HG03064 (cell line): ENCODE measurements at regions not wholly inside any gene's neighbourhood (a gene's known extent, or its start where the extent isn't known, plus 50 kb on each side); places are given as distances from the start of the nearest gene placed in this dataset.
"Not testable (repeated sequence)": the region's sequence is repeated elsewhere in the genome, so short reads cannot be mapped to it uniquely, and the experiment has no call there.

ENCODE experiments used
- ATAC-seq: cut with Tn5 transposase; IDR thresholded peaks from one replicate; pipeline ENCODE4 v1.9.1; 2021; ENCODE audit warnings: low read depth; ENCODE audit not compliant: unreplicated experiment

DNA sequence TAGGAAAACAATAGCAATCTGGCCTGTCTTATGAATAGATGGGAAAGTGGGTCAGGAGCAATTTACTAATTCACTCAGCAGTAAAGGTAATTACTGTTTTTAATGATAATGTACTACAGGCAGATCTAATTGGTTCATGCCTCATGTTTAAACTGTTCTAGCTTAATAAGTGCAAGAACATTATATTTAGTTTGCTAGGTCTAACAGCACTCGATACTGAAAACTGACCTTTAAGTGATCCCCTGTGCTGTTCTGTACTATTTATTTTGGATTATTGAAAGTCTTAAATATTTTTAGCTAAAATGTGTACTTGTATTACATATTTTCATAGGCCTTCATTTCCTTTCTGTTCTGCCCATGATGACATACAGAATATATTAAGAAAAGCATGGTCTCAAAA, 998.0 kb upstream of the GJE1 start:
- no peak for ATAC-seq

DNA sequence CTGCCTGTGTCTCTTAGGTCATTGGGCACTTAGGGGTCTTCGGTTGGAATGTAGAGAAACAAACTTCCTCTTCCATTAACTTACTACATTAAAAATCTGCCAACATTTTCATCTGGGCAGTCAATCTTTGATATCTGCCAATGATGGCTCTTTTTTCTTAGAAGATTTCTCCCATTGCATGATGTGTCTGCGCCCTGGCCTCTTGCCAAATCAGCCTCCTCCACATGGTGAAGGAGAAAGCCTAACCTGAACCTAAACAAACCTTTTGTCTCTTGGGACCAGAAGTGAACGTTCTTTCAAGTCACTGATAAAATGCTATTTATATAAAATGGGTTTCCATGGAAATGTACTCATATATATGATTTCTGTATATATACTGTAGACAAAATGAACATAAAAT, 998.9 kb upstream of the GJE1 start:
- ATAC-seq: no peak

DNA sequence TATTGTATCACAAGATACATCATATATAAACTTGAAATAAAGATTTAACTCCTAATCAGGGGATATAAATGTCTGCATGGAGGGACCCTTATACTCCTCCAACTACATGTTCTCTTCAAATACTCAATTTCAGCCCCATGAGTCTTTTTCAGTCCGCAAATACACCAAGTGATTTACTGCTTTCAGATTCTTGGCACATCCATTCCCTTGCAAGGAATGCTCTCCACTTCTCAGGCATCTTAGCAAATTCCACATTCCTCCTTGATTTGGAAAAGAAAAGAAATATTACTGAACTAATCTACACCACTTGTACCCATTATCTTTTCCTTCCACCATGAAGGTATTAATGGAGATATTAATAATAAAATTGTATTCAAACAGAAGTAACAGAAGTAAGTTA, 999.4 kb upstream of the GJE1 start:
- no peak for ATAC-seq

DNA sequence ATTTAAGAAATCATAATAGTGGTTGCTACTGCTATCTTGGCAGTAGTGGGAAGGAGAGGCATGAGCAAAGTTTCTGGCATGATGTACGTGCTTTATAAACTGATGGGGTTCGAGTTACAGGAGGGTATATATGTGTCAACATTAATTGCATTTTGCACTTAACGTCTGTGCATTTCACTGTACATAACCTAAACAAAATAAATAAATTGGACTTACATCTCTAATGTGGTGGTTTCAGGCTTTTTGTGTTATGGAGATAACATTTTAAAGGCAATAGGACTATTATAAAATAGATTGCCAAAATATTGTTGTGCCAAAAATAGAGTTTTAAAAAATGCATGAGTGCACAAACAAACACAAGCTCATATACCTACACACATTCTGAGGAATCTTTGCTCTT, 1001.1 kb upstream of the GJE1 start:
- no peak for ATAC-seq

- ATAC-seq: no peak
These were observed 1009.2 kb upstream of the GJE1 start for GRCh38 chr6:141123497-141123896.

GRCh38 chr6:141123049-141123448, 1009.7 kb upstream of the GJE1 start:
- ATAC-seq: no peak

DNA sequence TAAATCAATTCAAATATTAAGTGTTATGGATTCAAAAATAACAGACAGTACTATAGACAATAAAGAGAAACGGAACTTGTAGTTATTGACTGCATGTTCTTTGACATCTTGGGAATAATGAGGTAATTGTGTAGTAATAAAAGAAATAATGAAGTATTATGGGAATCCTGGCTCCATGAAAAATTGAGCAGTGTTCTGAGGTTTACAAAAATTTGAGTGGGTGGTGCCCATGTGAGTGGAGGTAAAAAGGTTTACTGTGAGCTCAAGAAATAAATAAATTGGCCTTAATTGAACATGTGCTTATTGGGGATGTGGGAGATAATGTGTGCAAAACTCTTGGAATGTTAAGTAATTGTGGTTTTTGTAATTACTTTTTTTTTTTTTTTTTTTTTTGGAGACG, 1013.7 kb upstream of the GJE1 start:
- ATAC-seq: no peak

DNA sequence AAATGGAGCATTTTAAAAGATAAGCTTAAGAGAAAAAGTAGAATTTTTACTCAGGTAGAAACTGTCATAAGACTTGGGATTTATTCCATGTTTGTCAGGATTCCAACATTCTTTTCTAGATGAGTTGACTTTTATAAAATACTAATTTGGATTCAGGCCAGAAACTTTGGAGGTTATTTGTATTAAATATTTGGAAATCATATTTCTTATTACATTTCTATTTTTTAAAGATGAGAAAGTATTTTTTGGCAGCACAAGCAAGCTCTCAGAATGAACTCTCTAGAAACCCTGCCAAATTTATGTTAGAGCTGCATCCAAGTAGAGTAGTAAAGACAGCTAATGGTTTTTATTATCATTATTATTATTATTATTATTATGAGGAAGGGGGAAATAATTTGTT, 1014.9 kb upstream of the GJE1 start:
- ATAC-seq: no peak

GRCh38 chr6:141110481-141110880, 1022.2 kb upstream of the GJE1 start:
- ATAC-seq: no peak

DNA sequence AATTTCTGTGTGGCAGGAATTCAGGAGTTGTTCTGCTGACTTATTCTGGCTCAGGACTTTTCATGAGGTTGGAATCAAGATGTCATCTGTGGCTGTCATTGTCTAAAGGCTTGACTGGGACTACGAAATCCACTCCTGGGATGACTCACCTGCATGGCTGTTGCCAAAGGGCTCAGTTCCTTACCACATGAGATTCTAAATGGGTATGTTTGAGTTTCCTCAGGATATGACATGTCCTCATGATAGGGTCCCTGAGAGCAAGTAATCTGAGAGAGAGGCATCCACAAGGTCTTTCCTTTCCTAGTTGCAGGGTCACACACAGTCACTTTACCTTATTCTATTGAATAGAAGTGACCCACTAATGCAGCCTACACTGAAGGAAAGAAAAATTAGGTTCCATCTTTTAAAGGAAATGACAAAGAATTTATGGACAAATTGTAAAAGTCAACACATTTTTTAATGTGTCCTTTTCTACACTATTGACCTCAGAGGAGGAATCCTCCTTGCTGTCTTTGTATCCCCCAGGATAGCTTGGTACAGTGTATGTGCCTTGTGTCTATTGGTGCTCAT, 1025.0 kb upstream of the GJE1 start:
- no peak for ATAC-seq

DNA sequence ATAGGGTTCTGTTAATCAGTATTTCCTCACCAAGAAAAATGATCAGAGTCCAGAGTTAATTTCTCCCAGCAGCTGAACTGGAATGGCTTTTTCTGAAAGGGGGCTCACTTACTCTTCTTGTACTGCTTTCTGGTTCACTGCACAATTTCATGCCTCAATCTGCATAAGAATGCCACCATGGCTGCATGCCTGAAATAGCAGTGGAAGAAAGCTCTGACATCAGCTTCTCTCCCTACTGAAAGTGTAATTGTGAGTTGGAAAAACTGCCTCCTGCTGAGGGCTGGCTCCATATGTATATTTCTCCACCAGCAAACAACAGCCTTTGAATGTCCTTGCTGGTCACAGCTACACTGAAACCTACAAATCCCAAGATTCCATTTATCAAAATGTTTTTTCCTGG, 1027.2 kb upstream of the GJE1 start:
- no peak for ATAC-seq

DNA sequence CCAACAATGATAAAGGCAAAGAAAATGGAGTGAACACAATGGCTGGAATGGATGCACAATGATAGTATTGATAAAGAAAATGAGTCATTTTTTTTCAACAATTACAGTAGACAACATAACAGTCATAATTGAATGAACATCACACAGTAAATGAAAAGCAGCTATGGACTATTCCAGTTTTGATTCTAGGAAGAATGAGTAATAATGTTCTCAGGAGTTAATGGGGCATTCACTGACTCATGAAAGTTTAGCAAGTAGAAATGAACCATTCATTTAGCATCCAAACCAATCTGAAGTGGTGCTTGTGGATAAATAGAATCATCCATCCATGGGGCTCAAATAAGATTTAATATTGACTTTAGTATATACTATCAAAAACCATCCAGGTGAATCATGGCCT, 1029.5 kb upstream of the GJE1 start:
- ATAC-seq: no peak

DNA sequence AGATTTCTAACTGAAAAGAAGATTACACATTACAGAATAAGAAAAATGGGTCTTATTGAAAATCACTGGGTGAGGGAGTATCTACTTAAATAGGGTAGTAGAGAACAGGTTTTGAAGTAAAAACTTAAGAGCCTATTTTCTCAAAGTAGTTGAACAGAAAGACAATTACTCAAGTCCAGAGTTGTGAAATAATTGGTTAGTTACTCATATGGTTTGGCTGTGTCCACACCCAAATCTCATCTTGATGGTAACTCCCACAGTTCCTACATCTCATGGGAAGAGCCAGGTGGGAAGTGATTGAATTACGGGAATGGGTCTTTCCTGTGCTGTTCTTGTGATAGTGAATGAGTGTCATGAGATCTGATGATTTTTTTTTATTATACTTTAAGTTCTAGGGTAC, 1035.3 kb upstream of the GJE1 start:
- no peak for ATAC-seq

GRCh38 chr6:141095308-141095707, 1037.4 kb upstream of the GJE1 start:
- ATAC-seq: no peak

GRCh38 chr6:141088171-141088570, 1044.6 kb upstream of the GJE1 start:
- no peak for ATAC-seq

- ATAC-seq: no peak
These were observed 1055.1 kb upstream of the GJE1 start for GRCh38 chr6:141077355-141078333.

DNA sequence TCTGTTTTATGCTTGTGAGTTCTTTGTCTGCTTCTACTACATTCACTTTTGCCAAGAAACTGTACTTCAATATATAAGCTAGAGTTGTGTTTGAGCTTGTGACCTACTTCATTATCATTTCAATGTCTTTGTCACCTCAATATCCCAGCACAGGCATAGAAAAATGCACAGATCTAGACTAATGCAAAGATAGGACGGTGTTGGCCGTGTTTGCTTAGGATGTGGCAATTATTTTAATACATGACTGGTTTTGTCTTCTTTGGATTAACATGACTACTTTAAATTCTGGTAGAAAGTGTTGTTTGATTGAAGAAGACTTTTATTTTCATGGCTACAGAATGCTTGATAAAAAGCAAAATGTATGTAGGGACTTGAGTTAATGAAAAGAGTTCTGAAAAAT, 1075.0 kb upstream of the GJE1 start:
- no peak for ATAC-seq

- no peak for ATAC-seq
These were observed 1075.6 kb upstream of the GJE1 start for GRCh38 chr6:141056945-141057625.

GRCh38 chr6:141050471-141050870, 1082.3 kb upstream of the GJE1 start:
- no peak for ATAC-seq

DNA sequence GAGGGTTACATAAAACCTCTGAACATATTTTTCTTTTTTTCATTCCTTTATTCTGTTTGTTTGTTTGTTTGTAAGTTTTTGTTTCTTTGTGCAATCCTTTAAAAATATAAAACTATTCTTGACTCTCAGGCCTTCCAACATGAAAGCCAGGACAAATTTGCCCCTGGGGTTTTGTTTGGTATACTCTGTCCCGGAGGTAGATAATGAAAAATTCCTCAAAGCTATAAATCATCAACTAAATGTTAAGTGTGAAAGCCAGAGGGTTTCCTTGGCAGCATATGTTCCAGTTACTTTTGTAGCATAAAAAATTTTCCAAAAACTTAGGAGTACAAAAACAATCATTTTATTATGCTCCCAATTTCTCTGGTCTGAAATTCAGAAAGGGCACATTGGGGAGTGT, 1084.3 kb upstream of the GJE1 start:
- ATAC-seq: no peak

- not testable (repeated sequence) for ATAC-seq
These were observed 1086.2 kb upstream of the GJE1 start for GRCh38 chr6:141046496-141046895.
